Mucosa of descending colon (tissue), 3 donors: ENCODE measurements at regions not wholly inside any gene's neighbourhood (a gene's known extent, or its start where the extent isn't known, plus 50 kb on each side); places are given as distances from the start of the nearest gene placed in this dataset.
"Not testable (repeated sequence)": the region's sequence is repeated elsewhere in the genome, so short reads cannot be mapped to it uniquely, and the experiment has no call there.

Source experiments
- ATAC-seq: fragments of 200-7000 bp; cut with Tn5 transposase; one replicate; pipeline ENCODE4 v1.9.1; 2020; ENCODE audit warnings: mild to moderate bottlenecking, moderate library complexity
- DNase-seq, 3 donors: peaks; one replicate each; pipeline ENCODE4 v3.0.0-alpha.2; 2020
- H3K36me3 ChIP-seq: fragments of 200-600 bp; one replicate; pipeline ENCODE4 v1.8.0; 2021; ENCODE audit warnings: low read depth, mild to moderate bottlenecking
- H3K4me1 ChIP-seq: fragments of 200-600 bp; one replicate; pipeline ENCODE4 v1.8.0; 2021; ENCODE audit warnings: low read depth, mild to moderate bottlenecking
- H3K4me3 ChIP-seq: fragments of 200-600 bp; one replicate; pipeline ENCODE4 v1.8.0; 2021; ENCODE audit warnings: mild to moderate bottlenecking
- H3K9me3 ChIP-seq: fragments of 200-600 bp; one replicate; pipeline ENCODE4 v1.8.0; 2021; ENCODE audit warnings: mild to moderate bottlenecking
- CTCF ChIP-seq: fragments of 200-600 bp; IDR thresholded peaks from one replicate; pipeline ENCODE4 v1.8.0; 2022; ENCODE audit warnings: antibody characterized with exemption, mild to moderate bottlenecking
- intact Hi-C, 2 donors: fragments of 100-400 bp; cut with DNase I in 1 of 2; cut with micrococcal nuclease in 1 of 2; formaldehyde crosslinking; loops; one replicate each; pipeline versions ENCODE4 v1.11.0 to v1.11.1; 2022; cut with DNase I, micrococcal nuclease
- donor health status: DM: no; HTN: no; CAD: no; lungs with moderate emphysema.
- donor health status: DM: no; HTN: no; CAD: no.
- donor health status: DM: no; HTN: yes; CAD: no.

- H3K9me3 ChIP-seq, result no peaks in the 10 kb centered on the region
- intact Hi-C loops, result no loop called here
- DNase-seq (no peak), ATAC-seq (no peak)
- no peaks in the 10 kb centered on the region for H3K36me3 ChIP-seq
- TF ChIP-seq CTCF, result no peak
- H3K4me3 ChIP-seq, result no peak overlapping the region
- H3K4me1 ChIP-seq, result no peaks in the 10 kb centered on the region
Measured at GRCh38 chr6:23841116-23841515, 284.9 kb upstream of the NRSN1 start.

- no peak for DNase-seq
- no peak for TF ChIP-seq CTCF
- Histone ChIP-seq H3K4me3 (no peak overlapping the region), H3K4me1 (no peaks in the 10 kb centered on the region), H3K36me3 (no peaks in the 10 kb centered on the region), H3K9me3 (no peaks in the 10 kb centered on the region)
- ATAC-seq, result no peak
- intact Hi-C loops, result no loop called here
Measured at GRCh38 chr6:23842760-23843159, 283.3 kb upstream of the NRSN1 start.

- intact Hi-C loops, result no loop called here
- TF ChIP-seq CTCF, result no peak
- ATAC-seq (no peak), DNase-seq (no peak)
- Histone ChIP-seq H3K9me3 (no peaks in the 10 kb centered on the region), H3K4me3 (no peak overlapping the region), H3K36me3 (no peaks in the 10 kb centered on the region), H3K4me1 (no peaks in the 10 kb centered on the region)
Measured at GRCh38 chr6:23851522-23851921, 274.5 kb upstream of the NRSN1 start.

- DNase-seq, ATAC-seq, H3K4me3 ChIP-seq, intact Hi-C loops, H3K4me1 ChIP-seq, H3K9me3 ChIP-seq, H3K36me3 ChIP-seq: not testable (repeated sequence)
Measured at GRCh38 chr6:23853566-23854133, 272.4 kb upstream of the NRSN1 start.

- H3K36me3 ChIP-seq, H3K4me1 ChIP-seq, DNase-seq, H3K9me3 ChIP-seq, ATAC-seq, H3K4me3 ChIP-seq, intact Hi-C loops: not testable (repeated sequence)
Measured at GRCh38 chr6:23854154-23854553, 271.9 kb upstream of the NRSN1 start.

GRCh38 chr6:23855497-23856116 is 270.4 kb upstream of the NRSN1 start:
- Histone ChIP-seq H3K4me3 (no peak overlapping the region), H3K9me3 (no peaks in the 10 kb centered on the region), H3K36me3 (no peaks in the 10 kb centered on the region), H3K4me1 (no peaks in the 10 kb centered on the region)
- intact Hi-C loops, result no loop called here
- no peak for TF ChIP-seq CTCF
- ATAC-seq (no peak), DNase-seq (peak in 1 of 3 donors; percentile 46)

- no peaks in the 10 kb centered on the region for H3K4me1 ChIP-seq
- H3K4me3 ChIP-seq, result no peak overlapping the region
- intact Hi-C loops, result no loop called here
- H3K9me3 ChIP-seq, result no peaks in the 10 kb centered on the region
- no peaks in the 10 kb centered on the region for H3K36me3 ChIP-seq
- no peak for ATAC-seq
- no peak for TF ChIP-seq CTCF
- no peak for DNase-seq
Measured at GRCh38 chr6:23870496-23870895, 255.5 kb upstream of the NRSN1 start.
